GM21526 (cell line): ENCODE measurements at regions not wholly inside any gene's neighbourhood (a gene's known extent, or its start where the extent isn't known, plus 50 kb on each side); places are given as distances from the start of the nearest gene placed in this dataset.
"Not testable (repeated sequence)": the region's sequence is repeated elsewhere in the genome, so short reads cannot be mapped to it uniquely, and the experiment has no call there.

ENCODE experiments used
- ATAC-seq: cut with Tn5 transposase; IDR thresholded peaks from one replicate; pipeline ENCODE4 v1.9.1; 2021; ENCODE audit warnings: moderate library complexity; ENCODE audit not compliant: unreplicated experiment, low FRiP score

DNA sequence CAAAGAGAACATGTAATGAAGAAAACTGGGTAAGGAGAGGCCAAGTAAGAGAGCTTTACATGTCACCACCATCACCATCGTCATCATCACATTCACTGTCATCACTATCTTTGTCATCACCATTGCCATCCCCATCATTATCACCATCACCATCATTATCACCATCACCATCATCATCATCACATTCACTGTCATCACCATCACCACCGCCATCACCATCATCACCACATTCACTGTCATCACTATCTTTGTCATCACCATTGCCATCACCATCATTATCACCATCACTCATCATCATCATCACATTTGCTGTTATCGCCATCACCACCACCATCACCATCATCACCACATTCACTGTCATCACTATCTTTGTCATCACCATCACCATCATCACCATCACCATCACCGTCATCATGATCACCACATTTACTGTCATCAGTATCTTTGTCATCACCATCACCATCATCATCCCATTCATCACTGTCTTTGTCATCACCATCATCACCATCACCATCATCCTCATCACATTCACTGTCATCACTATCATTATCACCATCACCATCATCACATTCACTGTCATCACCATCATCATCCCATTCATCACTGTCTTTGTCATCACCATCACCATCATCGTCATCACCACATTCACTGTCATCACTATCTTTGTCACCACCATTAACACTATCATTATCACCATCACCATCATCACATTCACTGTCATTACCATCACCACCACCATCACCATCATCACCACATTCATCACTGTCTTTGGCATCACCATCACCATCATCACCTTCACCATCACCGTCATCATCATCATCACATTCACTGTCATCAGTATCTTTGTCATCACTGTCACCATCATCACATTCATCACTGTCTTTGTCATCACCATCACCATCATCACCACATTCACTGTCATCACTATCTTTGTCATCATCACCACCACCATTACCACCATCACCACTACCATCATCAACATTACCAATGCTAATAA is 172.3 kb downstream of the ERMARD start:
- no peak for ATAC-seq

DNA sequence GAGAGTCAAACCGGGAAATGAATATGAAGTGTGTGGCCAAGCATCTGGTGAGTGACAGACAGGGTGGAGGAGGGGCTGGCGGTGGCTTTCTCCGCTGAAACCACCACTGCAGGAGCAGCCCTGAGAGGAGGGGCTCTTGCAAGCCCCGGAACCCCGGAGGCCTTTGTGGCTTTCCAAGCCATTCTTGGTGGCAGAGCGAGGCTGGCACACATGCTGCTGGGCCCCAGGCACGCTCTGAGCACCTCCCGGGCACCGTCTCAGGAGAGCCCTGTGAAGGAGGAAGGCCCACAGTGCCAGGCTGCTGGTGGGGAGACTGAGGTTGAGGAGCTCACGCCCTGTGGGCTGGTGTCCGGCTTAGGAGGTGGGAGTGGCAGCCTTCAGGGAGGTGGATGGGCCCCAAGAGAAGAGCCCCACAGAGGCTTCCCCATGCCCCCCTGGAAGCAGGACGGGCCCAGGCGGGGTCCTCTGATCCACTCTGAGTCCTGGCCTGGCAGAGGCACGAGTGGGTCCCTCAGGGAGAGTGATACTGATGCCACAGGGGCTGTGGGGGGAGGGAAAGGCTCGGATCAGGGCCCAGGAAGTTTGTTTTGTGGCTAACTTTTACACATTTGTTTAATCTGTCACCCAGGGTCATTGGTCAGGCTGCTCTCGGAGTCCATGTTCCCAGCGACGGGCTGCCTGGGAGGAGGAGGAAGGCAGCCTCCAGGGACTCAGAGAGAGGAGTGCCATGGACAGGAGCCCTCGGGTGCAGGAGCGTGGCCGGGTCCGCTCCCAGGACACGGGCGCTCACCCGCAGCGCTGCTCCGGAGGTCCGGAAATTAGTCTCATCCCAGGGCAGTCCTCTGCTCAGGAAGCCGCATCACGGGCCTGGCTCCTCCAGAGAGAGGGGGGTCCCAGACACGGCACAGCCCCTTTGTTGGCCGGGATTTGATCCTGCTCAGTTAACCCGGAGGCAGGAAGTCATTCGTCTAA is 170.7 kb downstream of the ERMARD start:
- ATAC-seq = no peak

DNA sequence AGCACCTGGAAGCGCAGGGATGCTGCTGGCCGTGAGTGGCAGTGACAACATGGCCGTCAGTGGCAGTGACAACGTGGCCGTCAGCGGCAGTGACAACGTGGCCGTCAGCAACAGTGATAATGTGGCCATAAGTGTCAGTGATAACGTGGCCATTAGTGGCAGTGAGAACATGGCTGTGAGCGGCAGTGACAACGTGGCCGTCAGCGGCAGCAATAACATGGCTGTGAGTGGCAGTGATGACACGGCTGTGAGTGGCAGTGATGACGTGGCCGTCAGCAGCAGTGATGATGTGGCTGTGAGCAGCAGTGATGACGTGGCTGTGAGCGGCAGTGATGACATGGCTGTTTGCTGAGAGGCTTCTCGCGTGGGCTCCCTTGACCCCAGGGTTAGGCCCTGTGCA is 169.8 kb downstream of the ERMARD start:
- ATAC-seq = no peak

GRCh38 chr6:169920359-169921020 is 169.1 kb downstream of the ERMARD start:
- no peak for ATAC-seq

- ATAC-seq = no peak
These were observed 167.6 kb downstream of the ERMARD start for GRCh38 chr6:169918954-169919549.

- ATAC-seq = no peak
These were observed 167.0 kb downstream of the ERMARD start for GRCh38 chr6:169918239-169918953.

DNA sequence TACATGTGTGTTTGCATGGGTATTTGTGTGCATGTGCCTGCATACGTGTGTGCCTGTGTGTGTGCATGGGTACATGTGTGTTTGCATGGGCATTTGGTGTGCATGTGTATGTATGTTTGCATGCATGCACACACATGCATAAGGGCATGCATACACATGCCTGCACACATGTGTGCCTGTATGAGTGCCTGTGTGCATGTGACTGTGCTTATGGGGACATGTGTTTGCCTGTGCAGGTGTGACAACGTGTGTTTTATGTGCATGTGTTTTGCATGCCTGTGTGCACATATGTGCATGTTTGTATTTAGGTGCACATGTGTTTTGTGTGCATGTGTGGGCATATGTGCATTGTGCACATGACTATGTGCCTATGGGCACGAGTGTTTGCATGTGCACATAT is 165.7 kb downstream of the ERMARD start:
- ATAC-seq = no peak

- ATAC-seq = no peak
These were observed 164.5 kb downstream of the ERMARD start for GRCh38 chr6:169915769-169916550.

- not testable (repeated sequence) for ATAC-seq
These were observed 162.3 kb downstream of the ERMARD start for GRCh38 chr6:169913745-169914144.

DNA sequence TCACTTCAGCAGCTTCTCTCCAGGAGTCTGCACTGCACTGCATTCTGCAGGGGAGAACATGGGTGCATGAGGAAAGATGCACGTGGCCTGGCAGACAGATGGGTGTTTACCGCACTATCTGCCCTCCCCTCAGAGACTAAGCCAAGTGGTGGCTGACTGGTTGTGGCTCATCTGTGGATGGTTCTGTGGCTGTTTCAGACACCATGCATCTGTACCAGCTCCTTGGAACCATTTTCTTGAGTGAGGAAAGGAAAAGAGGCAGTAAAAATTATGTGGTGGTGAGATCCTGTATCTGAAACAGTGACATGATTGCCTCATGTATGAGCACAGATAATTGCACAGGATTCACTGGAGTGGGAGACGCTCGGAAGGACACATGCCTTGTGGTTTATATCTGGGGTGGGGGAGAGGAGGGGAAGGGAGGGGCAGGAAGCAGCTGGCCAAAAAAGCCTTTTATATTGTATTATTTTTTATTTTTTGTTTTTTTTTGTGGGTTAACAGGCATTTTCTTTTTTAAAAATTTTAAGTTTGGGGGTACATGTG is 161.7 kb downstream of the ERMARD start:
- no peak for ATAC-seq

DNA sequence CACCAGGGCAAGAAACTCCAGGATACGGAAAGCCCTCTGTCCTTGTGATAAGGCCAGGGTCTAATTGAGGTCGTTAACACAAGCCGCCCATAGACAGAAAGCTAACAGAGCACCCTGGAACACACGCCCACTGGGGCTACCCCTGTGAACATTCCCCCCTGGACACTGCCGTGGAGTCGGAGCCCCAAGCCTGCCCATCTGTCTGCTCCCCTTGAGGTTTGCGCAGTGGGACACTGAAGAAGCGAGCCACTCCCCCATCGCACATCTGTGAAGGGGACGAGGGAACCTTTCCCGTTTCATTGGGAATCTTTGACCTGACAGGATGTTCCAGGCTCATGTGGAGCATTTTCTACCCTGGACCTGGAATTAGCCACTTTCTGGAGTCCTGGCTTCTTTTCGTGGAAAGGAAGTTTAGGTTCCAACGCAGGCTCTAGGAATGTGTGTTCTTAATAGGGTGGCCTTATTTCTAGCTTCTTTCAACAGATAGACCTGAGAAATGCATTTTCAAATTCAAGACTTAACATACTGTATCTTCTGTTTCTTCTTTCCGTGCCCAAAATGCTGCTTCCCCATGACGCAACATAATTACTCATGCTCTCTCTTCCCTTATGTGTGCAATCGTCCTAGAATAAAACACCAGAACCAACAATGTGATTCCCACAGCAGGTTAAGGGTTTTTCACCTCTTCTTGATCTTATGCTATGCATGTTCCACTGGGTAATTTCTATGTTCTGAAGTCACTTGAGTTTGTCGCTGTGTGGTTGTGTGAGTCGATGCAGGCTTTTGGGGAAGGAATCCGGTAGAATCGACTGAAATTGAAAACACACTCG is 161.1 kb downstream of the ERMARD start:
- no peak for ATAC-seq

DNA sequence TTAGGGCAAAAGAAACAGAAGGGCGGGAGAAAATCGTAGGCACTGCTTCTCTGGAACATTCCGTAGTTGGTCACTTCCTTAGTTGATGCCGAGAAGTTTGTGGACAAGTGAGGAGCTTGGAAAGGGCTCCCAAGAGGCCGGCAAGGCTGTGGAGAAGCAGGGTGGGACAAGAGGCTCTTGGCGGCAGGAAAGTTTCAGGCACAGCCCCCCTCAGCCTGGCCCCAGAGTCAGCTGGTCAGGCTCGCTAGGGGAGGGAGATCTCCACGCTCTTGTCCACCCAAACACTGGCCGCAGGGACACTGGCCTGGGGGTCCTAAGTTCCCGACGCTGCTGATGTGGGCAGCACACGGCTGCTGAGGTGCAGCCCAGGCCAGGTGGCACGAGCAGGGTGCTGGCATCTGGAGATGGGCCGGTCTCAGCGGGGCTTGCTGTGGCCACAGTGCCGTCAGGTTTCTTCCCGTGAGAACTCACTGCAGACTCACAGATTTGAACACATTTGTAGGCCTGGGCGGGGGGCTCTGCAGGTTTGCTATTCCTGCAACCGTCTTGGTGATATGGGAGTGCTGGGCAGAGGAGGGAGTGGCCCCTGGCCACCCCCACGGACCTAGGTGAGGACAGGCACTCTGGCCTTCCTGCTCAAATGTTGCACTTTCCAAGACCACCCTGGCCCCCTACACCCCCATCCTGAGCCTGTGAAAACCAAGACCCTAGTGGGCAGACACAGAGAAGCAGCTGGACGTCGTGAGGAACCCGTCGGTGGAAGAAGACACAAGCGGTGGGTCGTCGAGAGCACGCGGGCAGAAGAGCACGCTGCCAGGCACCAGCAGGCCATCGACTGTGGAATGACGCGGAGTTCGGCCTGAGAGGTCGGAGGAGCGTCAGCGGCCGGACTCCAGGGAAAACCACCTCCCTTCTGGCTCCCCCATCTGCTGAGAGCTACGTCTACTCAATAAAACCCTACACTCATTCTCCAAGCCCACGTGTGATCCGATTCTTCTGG is 160.1 kb downstream of the ERMARD start:
- ATAC-seq = no peak

DNA sequence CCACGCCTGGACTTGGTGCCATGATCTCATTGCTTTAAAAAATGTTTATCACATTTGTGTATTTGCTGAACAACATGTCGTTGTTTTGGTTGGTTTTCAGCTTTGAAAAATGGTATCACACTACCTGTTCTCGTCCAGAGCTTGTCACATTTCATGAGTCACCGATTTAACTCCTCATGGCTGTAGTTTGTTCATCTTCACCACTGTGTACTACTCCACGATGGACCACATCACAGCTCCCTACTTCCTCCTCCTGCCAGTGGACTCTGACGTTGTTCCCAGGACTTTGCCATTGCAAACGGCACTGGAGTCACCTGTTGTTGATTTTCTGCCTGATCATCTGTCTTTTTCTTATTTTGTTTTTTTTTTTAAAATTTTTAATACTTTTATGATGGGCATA is 157.7 kb downstream of the ERMARD start:
- no peak for ATAC-seq

GRCh38 chr6:169908403-169908933 is 157.0 kb downstream of the ERMARD start:
- no peak for ATAC-seq

DNA sequence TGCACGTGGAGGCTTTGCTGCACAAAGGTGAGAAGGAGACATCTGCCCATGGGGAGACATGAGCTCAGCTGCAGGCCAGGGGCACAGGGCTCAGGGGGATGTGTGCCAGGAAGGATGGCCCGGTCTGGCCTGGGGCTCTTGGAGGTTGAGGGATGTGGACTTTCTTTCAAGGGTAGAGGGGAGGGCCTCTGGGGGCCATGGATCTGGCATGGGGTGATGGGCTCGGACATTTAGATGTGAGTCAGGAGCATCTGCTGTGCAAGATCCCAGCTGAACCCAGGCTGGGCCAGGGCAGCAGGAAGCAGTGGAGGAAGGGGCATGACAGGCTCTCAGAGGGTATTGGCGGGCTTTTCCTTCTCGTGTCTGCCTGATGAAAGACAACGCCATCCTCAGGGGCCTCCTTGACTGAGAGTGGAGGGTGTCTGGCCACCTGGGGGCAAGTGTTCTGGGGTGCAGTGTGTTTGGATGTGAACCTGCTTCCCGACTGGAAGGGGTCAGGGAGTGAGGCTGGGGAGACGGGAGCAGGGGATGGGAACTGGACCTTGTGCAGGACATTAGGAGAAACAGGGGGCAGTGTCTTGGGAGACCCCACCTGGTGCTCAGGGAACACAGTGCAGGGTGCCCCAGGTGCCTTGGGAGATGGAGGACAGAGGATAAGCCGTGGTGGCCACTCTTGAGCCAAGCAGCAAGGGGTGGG is 156.1 kb downstream of the ERMARD start:
- ATAC-seq = no peak
